ENCODE measurements at regions not wholly inside any gene's neighbourhood (a gene's known extent, or its start where the extent isn't known, plus 50 kb on each side); places are given as distances from the start of the nearest gene placed in this dataset.

- Histone ChIP-seq H3K4me1 (ENCODE audit: insufficient read depth, low read length, poor library complexity, severe bottlenecking) (no peaks in the 10 kb centered on the region), H3K4me3 (ENCODE audit: low read depth, low read length, poor library complexity, severe bottlenecking) (no peak overlapping the region), H3K4me2 (ENCODE audit: low read length) (no peak overlapping the region), H4K20me1 (ENCODE audit: insufficient read depth, low read length) (no peaks in the 10 kb centered on the region), H3K27ac (ENCODE audit: low read depth, low read length, poor library complexity, severe bottlenecking) (no peak overlapping the region), H3K79me2 (ENCODE audit: insufficient read depth, low read depth, low read length) (no peaks in the 10 kb centered on the region), H3K36me3 (ENCODE audit: insufficient read depth, low read length) (no peaks in the 10 kb centered on the region), H3K9me3 (ENCODE audit: low read length) (no peaks in the 10 kb centered on the region), H2AFZ (ENCODE audit: low read length) (no peak overlapping the region), H3K9me2 (ENCODE audit: insufficient read depth, low read length) (no peaks in the 10 kb centered on the region)
- BruUV-seq (replicated peaks), result no TSS peak
- no peak for TF ChIP-seq EZH2phosphoT487 (IDR thresholded peaks at IDR 0.05; ENCODE audit: borderline replicate concordance, low read depth, low read length)
- TF ChIP-seq CTCF (conservative IDR thresholded peaks at IDR 0.05; ENCODE audit: low read length), result no peak
- DNase-seq (ENCODE audit: low spot score), result no peak
- CTCF ChIA-PET (ENCODE audit: unreplicated experiment), result interaction anchor here (1.0 kb wide), 1 partner anchor 50 kb away, joined by 3 read pairs; no protein-coding TSS in a partner anchor
- intact Hi-C loops (cut with micrococcal nuclease; ENCODE audit: unreplicated experiment), result no loop called here
- POLR2A ChIA-PET, result no interaction called here
Measured at GRCh38 chr4:32002037-32002747, 1282.0 kb downstream of the PCDH7 start.

- no peaks in the 10 kb centered on the region for H3K36me3 ChIP-seq (ENCODE audit: insufficient read depth, low read length)
- no peak overlapping the region for H2AFZ ChIP-seq (ENCODE audit: low read length)
Measured at GRCh38 chr4:32003548-32003947, 1283.4 kb downstream of the PCDH7 start.

More at GRCh38 chr4:32003548-32003947, 1283.4 kb downstream of the PCDH7 start:
- DNase-seq (ENCODE audit: low spot score), result no peak
- CTCF ChIA-PET (ENCODE audit: unreplicated experiment), result no interaction called here
- BruUV-seq (replicated peaks), result no TSS peak
- no peaks in the 10 kb centered on the region for H4K20me1 ChIP-seq (ENCODE audit: insufficient read depth, low read length)
- no peak overlapping the region for H3K27ac ChIP-seq (ENCODE audit: low read depth, low read length, poor library complexity, severe bottlenecking)
- TF ChIP-seq CTCF (conservative IDR thresholded peaks at IDR 0.05; ENCODE audit: low read length) (no peak), EZH2phosphoT487 (IDR thresholded peaks at IDR 0.05; ENCODE audit: borderline replicate concordance, low read depth, low read length) (no peak)
- H3K79me2 ChIP-seq (ENCODE audit: insufficient read depth, low read depth, low read length), result no peaks in the 10 kb centered on the region
- H3K4me2 ChIP-seq (ENCODE audit: low read length), result no peak overlapping the region
- no peaks in the 10 kb centered on the region for H3K9me3 ChIP-seq (ENCODE audit: low read length)
- no peaks in the 10 kb centered on the region for H3K9me2 ChIP-seq (ENCODE audit: insufficient read depth, low read length)
- no peaks in the 10 kb centered on the region for H3K4me1 ChIP-seq (ENCODE audit: insufficient read depth, low read length, poor library complexity, severe bottlenecking)
- POLR2A ChIA-PET, result no interaction called here
- intact Hi-C loops (cut with micrococcal nuclease; ENCODE audit: unreplicated experiment), result no loop called here
- no peak overlapping the region for H3K4me3 ChIP-seq (ENCODE audit: low read depth, low read length, poor library complexity, severe bottlenecking)
